Stimulated activated CD8-positive, alpha-beta memory T cell treated with anti-CD3 and anti-CD28 coated beads, Interleukin-2, amount 100 ng/mL, for 1 hour (primary cell): ENCODE measurements at regions not wholly inside any gene's neighbourhood (a gene's known extent, or its start where the extent isn't known, plus 50 kb on each side); places are given as distances from the start of the nearest gene placed in this dataset.
"Not testable (repeated sequence)": the region's sequence is repeated elsewhere in the genome, so short reads cannot be mapped to it uniquely, and the experiment has no call there.

Source experiments
- DNase-seq, 2 donors: peaks; one replicate each; pipeline ENCODE4 v3.0.0-alpha.2; 2020; ENCODE audit warnings: low read depth in 2 of 2

DNA sequence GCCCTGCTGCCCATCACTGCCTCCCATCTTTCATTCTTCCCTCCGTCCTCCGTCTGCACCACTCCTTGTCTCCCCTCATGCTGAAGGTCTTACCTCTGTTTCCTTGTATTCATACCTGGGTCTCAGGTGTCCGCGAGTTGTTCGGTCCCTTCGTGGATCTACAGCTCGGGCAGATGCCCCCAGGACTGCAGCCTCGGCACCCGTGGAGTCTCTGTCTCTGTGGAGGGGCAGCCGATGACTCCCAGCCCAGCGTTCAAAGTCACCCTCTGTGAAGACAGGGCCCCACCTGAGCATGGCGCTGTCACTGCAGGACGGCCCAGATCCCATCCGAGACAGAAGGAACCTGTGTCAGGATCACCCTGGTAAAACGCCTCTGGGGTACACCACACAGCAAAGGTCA is 480.0 kb upstream of the SALL3 start:
- DNase-seq, result no peak

DNA sequence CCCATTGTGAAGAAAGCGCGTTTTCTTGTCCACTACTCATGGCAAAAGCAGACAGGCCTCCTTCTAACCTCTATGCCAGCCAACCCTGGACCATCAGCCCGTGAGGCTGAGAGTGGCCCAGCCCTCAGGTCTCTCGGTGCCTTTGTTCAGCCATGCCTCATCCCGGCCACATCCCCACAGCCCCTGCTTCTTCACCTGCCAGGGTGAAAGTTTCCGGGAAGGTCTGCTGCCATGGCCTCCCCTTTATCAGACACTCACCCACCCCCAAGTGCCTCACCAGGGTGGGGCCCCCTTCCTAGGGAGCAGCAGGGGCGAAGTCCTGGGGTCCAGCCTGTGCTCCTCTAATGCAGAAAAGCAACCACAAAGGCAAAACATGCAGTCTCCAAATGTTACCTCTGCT is 478.4 kb upstream of the SALL3 start:
- DNase-seq, result no peak

DNA sequence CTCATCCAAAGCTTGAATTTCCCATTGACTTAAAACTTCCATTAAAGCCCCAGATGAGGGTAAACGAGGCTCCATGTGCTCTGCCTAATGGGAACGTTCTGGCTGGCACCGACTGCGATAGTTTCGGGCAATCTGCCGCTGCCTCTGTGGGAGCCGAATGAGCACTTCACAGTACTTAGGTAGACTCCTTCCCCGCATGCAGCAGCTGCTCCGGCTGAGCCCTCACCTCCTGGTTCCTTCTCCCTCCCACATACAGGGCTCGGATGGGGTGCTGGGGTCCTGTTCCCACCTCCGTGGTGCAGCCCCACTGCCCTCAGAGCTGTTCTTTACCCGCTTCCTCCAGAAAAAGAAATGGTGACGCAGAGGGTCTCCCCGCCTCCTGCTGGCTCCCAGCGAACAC is 476.5 kb upstream of the SALL3 start:
- no peak for DNase-seq

DNA sequence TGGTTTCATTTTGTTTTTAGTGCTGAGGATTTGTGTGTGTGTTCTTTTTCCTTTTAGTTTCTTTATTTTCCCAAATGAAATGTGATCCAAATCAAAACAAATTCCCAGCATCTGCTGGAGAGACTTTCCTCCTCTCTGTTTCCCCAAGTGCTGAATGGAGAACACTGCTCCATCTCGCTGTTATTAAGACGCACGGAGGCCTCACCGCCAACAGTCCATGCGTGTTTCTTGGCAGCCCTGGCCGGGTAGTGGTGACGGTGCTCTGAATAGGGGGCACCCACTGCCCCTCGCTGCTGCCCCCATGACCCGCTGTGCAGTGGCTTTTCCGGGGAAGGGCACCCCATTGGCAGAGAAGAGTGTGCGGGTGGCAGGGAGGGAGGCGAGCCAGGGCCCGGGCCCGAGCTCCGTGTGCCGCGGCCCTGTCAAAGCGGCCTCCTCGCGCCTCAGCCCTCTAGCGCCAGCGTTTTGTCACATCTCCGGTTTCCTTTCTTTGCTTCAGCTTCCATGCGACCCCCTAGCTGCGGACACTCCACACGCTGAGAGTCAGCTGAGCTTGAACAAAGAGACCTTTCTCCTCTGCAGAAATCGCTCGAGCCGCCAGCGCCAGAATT is 473.7 kb upstream of the SALL3 start:
- no peak for DNase-seq

DNA sequence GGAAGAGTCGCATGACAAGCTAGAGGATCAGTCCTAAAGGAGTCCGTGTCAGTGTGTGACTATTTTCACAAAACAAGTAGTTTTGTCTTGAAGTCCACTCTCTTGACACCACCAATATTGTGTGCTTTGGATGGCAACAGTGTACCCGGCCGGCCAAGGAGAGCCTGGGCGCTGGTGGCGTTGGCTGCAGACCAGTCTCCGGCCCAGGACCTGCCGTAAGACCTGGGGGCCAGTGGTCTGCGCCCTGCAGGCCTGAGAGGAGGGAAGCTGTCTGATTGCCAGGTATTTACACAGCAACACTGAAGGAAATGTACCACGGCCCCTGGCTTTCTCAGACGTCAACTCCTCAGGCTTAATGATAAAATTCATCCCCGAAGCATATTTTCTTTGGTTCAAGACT is 472.4 kb upstream of the SALL3 start:
- DNase-seq, result no peak

DNA sequence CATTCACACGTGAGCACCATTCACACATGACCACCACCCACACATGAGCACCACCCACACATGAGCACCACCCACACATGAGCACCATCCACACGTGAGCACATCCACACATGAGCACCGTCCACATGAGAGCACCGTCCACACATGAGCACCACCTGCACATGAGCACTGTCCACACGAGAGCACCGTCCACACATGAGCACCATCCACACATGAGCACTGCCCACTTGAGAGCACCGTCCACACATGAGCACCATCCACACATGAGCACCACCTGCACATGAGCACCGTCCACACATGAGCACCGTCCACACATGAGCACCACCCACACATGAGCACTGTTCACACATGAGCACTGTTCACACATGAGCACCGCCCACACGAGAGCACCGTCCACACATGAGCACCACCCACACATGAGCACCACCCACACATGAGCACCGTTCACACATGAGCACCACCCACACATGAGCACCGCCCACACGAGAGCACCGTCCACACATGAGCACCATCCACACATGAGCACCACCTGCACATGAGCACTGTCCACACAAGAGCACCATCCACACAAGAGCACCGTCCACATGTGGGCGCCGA is 471.3 kb upstream of the SALL3 start:
- DNase-seq, result not testable (repeated sequence)

DNA sequence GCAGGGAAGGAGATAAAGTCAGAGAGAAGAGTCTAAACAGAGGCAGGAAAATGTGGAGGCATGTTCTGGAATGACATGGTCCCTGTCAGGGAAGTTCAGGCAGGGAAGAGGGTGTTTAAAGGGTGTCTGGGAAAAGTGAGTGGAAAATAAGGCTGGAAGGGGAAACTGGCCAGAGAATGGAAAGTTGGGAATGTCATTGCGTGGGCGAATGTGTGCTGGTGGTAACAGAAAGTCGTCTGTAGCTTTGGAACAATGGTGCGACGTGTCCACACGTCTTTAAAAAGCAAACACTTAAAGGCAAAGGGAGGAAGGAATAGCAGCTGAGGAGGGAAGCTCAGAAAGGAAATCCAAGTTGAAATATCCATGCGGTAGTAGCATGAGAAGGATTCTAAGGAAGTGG is 469.5 kb upstream of the SALL3 start:
- DNase-seq, result no peak

DNA sequence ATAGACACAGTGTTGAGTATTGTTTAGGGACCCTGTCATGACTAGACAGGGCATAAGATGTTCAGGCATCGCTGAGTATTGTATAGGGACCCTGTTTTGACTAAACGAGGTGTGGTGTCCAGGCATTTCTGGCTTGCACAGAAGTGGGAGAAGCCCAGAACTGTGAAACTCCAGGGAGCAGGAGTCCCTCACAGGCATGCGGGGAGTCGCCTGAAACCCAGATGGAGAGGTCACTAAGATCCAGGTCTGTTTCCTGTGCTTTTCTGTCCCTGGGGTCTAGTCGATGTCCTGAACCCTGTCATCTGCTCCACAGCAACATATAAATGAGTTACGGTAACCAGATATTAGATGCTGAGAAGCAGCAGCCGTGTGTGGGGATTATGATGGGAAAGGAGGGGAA is 469.0 kb upstream of the SALL3 start:
- DNase-seq, result no peak

DNA sequence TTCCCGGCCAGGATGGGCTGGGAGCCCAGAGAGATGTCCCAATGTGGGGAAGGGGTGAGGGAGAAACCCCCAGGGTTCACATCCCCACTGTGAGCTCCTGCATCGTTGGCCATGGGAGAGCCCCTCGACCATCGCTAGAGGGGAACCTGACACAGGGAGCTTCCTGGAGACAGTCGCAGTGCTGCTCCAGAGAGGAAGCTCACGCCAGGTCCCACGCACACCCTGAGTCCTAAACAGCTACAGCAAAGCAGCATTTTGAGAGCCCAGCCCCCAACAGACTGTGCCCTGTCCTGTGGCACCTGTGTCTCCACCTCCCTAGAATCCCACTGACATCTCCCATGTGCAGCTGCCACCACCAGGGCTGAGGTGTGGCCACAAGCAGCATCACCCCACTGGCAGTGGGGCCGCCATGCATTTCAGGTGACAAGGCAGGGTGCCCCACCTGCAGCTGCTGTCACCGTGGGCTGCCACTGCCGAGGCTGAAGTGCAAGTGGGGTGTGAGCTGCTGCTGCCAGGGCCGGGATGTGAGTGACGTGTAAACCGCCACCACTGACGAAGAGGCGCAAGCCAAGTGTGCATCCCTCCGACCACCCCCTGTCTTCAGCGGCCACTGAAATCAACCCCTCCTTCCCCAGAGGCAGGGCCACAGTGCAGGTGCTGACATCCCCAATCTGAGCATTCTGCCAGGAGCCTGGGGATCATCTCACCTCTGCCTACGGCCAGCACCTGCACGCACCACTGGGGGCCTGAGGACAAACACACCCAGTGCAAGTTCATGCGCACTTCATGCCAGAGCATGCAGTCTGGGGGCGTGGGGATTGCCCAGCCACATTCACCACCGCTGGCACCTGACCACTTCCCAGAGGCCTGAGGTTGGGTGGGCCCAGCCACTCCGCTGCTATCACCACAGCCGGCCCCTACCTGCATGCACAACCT is 467.7 kb upstream of the SALL3 start:
- DNase-seq, result no peak

DNA sequence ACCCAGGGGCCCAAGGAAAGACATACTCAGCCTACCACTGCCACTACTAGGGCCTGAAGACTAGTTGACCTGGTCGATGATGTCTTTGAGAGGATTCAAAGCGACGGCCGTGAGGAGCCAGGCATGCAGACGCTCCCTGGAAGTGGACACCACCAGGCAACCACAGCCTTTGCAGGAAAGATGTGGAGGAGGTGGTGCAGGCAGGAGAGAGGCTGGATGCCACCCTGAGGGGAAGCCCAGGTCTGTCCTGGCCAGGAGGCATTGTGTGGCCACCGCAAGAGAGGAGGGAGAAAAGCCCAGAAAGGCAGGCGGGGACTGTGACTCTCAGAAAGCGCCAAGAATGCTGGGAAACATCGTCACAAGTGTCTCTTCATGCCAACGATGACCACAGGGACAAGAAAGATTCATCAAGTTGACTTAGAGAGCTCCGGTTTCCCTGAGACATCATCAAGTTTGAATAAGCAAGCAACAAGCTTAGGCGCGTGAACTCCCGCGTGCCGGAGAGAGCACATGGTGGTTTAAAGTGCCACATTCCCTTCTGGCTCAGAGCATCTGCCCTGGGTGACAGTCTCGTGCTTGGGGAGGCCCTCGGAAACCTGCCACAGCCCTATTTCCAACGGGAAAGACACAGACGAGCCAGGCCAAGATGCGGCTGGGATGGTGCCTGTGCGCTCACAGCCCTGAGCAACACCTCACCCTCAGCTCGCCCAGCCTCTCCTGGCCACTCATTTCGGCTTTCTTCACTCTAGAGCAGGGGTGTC is 464.5 kb upstream of the SALL3 start:
- no peak for DNase-seq

DNA sequence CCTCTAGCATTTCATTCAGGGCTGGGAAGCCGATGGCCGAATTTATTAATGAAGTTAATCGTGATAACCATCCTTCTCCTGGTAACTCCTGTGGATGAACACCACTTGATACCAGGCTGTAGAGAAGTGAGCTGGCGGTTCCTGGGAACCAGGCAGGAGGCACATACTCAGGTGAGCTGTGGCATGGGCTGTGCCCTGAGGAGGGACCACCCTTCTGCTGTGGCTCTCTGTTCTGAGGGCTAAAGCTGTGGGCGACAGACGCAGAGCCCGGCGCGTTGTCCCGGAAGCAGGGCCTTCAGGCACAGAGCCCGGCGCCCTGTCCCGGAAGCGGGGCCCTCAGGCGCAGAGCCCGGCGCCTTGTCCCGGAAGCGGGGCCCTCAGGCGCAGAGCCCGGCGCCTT is 462.3 kb upstream of the SALL3 start:
- DNase-seq, result no peak

DNA sequence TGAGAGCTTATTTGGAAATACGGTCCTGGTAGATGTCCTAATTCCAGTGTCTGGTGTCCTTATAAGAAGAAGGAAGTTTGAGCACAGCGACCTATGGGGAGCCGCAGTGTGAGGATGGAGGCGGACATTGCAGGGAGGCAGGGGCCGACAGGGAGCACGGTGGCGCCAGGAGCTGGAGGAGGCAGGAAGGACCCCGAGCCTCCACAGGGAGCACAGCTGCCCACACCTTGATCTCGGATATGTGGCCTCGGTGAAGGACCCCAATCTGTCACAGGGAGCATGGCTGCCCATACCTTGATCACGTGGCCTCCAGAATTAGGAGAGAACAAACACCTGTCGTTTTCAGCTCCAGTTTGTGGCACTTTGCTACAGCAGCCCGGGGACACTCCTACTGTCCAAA is 461.6 kb upstream of the SALL3 start:
- DNase-seq, result no peak

DNA sequence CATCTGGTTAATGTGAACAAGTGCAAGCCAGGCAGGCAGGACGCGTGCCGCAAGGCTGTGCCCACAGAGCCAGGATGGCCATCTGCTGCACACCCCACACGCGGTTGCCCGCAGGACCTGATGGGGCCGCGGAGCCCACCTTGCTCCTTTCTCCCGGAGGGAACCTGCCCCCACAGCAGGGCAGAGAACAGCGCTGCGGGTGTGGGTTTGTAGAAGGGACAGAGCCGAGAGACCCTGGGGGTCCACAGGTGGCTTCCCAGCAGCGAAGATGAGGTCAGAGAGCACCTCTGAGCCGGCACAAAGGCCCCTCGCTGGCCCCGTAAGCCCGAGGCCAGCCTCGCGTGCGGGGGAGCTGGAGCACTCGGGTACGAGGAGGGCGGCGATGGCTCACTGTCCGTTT is 460.8 kb upstream of the SALL3 start:
- DNase-seq, result no peak

DNA sequence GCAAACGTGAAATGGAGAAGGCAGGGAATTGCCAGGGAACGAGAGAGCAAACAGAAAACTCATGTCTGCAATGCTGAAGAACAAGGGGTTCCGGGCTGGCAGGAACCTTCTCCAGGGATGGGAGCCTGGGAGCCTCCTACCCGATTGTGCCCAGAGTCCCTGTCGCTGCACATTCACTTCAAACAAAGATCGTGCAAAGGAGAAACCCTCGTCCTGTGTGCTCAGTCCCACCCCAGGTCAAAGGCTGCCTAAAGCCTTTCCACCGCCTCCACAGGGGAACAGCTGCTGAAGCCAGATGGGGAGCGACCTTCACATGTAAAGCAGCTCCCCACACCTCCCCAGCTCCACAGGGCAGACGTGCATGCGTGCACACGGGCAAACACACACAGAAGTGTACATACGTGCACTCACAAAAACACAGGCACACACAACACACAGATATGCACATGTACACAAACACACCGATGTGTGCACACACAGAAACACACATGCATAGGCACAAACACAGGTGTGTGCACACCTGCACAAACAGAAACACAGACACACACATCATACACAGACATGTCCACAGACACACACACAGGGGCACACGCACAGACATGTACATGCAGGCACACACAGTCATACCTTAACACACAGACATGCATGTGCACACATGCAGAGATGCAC is 460.1 kb upstream of the SALL3 start:
- DNase-seq, result no peak

DNA sequence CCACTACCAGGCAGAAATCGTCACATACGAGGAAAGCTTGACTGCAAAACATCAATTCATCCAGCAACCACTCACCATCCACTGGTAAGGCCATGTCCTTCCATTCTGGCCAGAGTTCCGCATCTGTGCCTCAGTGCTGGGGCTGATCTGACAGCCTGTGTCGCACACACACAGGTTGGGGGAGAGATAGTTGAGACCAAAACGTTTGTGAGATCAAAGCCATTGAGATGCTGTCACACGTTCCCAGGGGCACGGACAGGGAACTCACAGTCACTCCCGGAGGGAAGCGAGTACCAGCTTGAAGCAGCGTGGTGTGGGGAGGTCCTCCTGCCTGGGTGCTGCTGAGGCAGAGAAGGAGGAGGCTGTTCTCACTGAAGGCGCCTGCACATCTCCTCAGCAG is 458.5 kb upstream of the SALL3 start:
- no peak for DNase-seq

DNA sequence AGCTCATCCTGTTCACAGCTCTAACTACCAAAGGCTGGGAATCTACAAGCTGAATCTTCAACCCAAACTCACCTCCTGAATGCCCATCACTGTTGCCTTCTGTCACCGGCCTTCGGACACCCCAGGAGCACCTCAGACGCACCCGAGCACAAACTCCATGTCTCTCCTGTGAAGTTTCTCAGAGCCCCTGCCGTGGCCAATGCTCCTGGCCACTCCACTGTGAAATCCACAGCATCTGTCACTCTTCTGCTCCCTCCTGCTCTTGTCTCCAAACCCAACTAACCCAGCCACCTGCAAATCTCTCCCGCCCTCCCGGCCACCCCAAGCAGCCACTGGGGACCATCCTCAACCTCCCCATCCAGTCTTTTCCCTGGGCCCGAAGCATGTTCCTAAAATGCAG is 457.9 kb upstream of the SALL3 start:
- DNase-seq, result no peak

DNA sequence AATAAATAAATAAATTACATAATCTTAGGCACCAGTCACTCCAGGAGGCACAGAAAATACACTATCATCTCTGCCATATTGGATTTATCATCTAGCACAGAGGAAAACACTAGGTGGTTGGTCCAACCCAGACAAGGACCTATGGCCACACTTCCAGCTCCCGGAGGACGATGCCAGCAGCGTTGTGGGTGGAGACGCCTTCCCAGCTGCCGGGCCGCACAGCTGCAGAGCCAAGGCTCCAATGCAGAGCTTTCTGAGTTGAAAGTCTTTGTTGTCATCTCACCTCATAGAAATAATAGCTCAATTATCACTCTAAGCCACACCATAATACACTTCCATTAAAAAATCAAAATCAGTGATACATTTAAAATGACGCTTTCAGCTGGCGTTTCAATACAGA is 457.1 kb upstream of the SALL3 start:
- DNase-seq, result no peak

DNA sequence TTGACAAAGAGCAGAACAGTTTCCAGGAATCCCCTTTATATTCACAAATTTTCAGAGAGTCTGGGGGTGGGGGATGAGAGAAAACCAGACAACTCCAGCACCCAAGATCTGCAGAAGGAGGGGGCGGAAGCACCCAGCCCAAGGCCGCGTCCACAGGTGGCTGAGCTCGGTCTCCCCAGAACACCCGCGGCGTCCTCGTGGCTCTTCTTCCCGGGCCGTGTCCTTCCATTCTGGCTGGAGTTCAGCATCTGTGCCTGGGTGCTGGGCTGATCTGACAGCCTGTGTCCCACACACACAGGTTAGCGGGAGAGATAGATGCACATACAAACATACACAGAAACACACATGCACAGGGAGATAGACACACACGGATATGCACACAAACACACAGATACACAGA is 455.8 kb upstream of the SALL3 start:
- no peak for DNase-seq

DNA sequence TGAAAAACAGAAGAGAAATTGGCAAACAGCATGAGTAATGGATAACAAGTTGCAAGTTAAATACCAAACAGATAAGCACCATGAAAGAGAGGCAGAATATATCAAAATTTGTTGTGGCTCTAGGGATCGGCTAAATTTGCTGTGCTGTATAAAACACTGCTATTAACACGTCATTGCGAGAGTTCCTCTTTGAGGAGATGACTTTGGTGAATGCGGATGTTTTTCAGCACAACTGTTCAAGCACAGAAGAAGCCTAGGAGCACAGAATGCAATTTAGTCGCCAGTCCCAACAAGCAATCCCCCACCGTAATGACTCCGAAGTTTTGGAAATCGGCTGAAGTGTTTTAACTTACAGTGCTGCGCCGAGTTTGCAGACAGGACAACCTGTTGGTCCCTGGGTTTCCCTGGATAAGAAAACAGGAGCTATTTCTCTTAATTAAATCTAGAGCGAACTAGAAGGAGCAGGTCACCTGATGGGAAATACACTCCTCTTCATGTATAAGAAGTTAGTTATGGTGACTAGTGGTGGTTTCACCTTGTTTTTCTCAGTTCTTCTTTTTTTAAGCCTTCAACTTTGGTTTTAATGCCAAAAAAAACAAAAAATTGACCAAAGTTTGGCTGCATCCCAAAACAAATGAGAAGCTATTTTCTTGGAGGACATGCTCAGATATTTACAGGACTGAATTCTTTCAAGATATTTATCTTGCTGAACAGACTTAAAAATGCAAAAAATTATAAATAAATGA is 454.1 kb upstream of the SALL3 start:
- no peak for DNase-seq

DNA sequence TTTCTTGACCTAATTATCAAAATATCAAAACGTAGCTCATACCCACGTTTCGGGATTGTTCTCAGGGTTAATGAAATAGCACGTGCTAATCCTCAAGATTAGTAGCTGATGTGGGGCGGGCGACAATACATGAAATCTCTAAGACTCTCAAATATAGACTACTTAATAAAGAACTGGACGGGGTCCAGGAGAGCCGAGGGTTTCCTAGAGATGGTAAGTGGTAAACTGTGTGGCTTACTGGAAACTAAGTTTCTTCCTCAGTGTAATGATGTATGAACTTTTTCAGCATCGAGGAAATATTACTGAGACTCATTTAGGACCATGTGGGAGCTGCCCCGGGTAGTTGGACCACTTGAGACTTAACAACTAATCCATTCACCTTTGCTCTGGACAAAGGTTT is 453.3 kb upstream of the SALL3 start:
- no peak for DNase-seq
